Heart right ventricle (tissue), 16 donors: ENCODE measurements at regions not wholly inside any gene's neighbourhood (a gene's known extent, or its start where the extent isn't known, plus 50 kb on each side); places are given as distances from the start of the nearest gene placed in this dataset.

ENCODE experiments used
- ATAC-seq, 8 donors: fragments of 200-7000 bp; cut with Tn5 transposase; one replicate each; pipeline ENCODE4 v1.9.1; 2020; ENCODE audit warnings: mild to moderate bottlenecking in 8 of 8, moderate library complexity in 8 of 8, moderate number of reproducible peaks in 1 of 8
- DNase-seq, 2 donors: peaks; one replicate each; pipeline ENCODE4 v3.0.0-alpha.2; 2020
- H3K27ac ChIP-seq, 10 donors: fragments of 200-600 bp; sonication (generic) in 2 of 10; one replicate each; pipeline versions ENCODE4 v1.5.0 to v1.8.0; 2020 to 2022; ENCODE audit warnings: mild to moderate bottlenecking in 3 of 10
- H3K27me3 ChIP-seq, 7 donors: fragments of 200-600 bp; one replicate each; pipeline ENCODE4 v1.8.0; 2021 to 2022; ENCODE audit warnings: mild to moderate bottlenecking in 2 of 7
- H3K36me3 ChIP-seq, 9 donors: fragments of 200-600 bp; sonication (generic) in 1 of 9; one replicate each; pipeline versions ENCODE4 v1.5.0 to v1.8.0; 2020 to 2022; ENCODE audit warnings: mild to moderate bottlenecking in 2 of 9
- H3K4me1 ChIP-seq, 9 donors: fragments of 200-600 bp; sonication (generic) in 1 of 9; one replicate each; pipeline versions ENCODE4 v1.5.0 to v1.8.0; 2020 to 2022; ENCODE audit warnings: mild to moderate bottlenecking in 4 of 9
- H3K4me3 ChIP-seq, 10 donors: fragments of 200-600 bp; sonication (generic) in 2 of 10; one replicate each; pipeline versions ENCODE4 v1.5.0 to v1.8.0; 2020 to 2022; ENCODE audit warnings: mild to moderate bottlenecking in 7 of 10, moderate library complexity in 2 of 10
- H3K9me3 ChIP-seq, 11 donors: fragments of 200-600 bp in 10 of 11; sonication (generic) in 2 of 11; one replicate each; pipeline versions ENCODE4 v1.5.0 to v1.8.0; 2013 to 2022; ENCODE audit warnings: mild to moderate bottlenecking in 2 of 11, control low read depth in 1 of 11, moderate library complexity in 1 of 11
- WGBS, 2 donors: extraction: QIAGEN DNeasy Blood & Tissue Kit; methylation state at CpG; one replicate each; pipeline ENCODE4 v1.1.7; 2013; ENCODE audit warnings: inconsistent platforms in 1 of 2; 5-methylcytosine and 5-hydroxymethylcytosine counted together
- intact Hi-C, 10 donors: fragments of 100-400 bp; cut with DNase I; formaldehyde crosslinking; loops; one replicate each; pipeline versions ENCODE4 v1.11.1 to v1.14.2; 2022
- TF ChIP-seq, protein P1 (sequence below), 9 donors: fragments of 200-600 bp; sonication (generic) in 2 of 9; IDR thresholded peaks; one replicate each; pipeline versions ENCODE4 v1.5.0 to v1.8.0; 2021 to 2022; ENCODE audit warnings: antibody characterized with exemption in 9 of 9, mild to moderate bottlenecking in 5 of 9, moderate library complexity in 1 of 9
- donor health status: Arrhythmogenic right ventricular cardiomyopathy.
- donor health status: ischemic (EF 13 %, LVEDD 7.1; RV severe dilation, severe dysfunction).
- donor health status: healthy with polysubstance abuse.
- donor health status: DM: no; HTN: yes; CAD: no.
- donor health status: DM: no; HTN: no; CAD: no.
- donor health status: ischemic (EF 25% LVEDD 6.9; RV normal size, moderate dysfunction).
- donor health status: ischemic (EF 25% LVEDD 5.7; RV mildly dilated, moderate dysfunction).
- donor health status: healthy.
- donor health status: DM: yes; HTN: yes; CAD: no.
- donor health status: Ischemic cardiomyopathy.
- donor health status: ischemic (EF 35%, LVEDD 5.7; RV mildly dilated, moderate dysfunction).
- donor health status: nonischemic (EF 11% LVEDD 7.7; RV severe dilation, severe dysfunction).
- donor health status: DM: yes; HTN: yes; CAD: no.
- donor health status: PGD.
- donor health status: ischemic (EF 29% LVEDD 5.4; RV normal size, mild dysfunction).
- donor health status: nonischemic (EF 23%, LVEDD 6.1; RV moderate dilation, normal function).

DNA sequence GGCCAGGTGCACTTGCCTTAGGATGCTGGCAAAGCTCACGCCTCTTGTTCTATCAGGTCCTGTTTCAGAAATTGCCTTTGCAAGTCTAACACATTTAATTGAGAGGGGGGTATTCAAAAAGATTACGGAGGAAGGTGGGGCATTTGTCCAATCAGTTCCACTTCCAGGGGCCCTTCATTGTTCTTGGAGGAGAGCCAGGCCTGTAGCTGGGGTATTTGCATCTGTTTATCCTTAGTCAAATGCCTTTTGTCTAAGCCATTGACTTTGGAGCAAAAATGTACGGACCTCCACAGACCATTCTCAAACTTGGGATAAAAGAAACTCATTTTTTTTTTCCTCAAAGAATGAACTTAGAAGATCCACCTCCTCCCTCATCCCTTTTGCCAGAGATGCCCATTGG lies 582.0 kb downstream of the BCL11B start:
- TF ChIP-seq, protein P1, sequence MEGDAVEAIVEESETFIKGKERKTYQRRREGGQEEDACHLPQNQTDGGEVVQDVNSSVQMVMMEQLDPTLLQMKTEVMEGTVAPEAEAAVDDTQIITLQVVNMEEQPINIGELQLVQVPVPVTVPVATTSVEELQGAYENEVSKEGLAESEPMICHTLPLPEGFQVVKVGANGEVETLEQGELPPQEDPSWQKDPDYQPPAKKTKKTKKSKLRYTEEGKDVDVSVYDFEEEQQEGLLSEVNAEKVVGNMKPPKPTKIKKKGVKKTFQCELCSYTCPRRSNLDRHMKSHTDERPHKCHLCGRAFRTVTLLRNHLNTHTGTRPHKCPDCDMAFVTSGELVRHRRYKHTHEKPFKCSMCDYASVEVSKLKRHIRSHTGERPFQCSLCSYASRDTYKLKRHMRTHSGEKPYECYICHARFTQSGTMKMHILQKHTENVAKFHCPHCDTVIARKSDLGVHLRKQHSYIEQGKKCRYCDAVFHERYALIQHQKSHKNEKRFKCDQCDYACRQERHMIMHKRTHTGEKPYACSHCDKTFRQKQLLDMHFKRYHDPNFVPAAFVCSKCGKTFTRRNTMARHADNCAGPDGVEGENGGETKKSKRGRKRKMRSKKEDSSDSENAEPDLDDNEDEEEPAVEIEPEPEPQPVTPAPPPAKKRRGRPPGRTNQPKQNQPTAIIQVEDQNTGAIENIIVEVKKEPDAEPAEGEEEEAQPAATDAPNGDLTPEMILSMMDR (IDR thresholded peaks at IDR 0.05): no peak
- no peak overlapping the region for H3K4me3 ChIP-seq
- peaks cover 0 to 5% (median 0%) of the 10 kb centered on the region in 7 donors for H3K27me3 ChIP-seq
- no peak overlapping the region for H3K27ac ChIP-seq
- H3K4me1 ChIP-seq: no peaks in the 10 kb centered on the region
- ATAC-seq (no peak), DNase-seq (no peak)
- 56 to 69% methylated on average over 3 of the region's 3 CpGs for WGBS, 2 donors
- intact Hi-C loops: no loop called here
- no peaks in the 10 kb centered on the region for H3K9me3 ChIP-seq
- no peaks in the 10 kb centered on the region for H3K36me3 ChIP-seq

DNA sequence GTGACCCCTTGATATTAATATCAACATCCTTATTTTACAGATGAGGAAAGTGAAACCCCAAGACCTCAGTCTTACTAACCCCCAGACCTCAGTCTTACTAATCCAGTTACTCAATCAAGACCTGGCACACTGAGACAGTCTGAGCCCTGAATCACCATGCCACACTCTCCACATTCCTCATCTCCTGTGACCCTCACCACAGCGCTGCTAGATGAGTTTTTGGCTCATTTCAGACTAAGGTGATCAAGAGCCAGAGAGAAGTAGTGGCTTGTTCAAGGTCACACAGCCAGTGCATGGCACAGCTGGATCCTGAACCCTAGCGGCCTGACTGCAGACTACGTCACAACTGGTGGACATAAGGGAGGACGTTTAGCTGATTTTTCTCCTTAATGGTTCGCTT lies 579.2 kb downstream of the BCL11B start:
- Histone ChIP-seq H3K9me3 (peaks cover 0 to 8% (median 0%) of the 10 kb centered on the region in 11 donors), H3K27me3 (peaks cover 0 to 8% (median 0%) of the 10 kb centered on the region in 7 donors), H3K4me3 (no peak overlapping the region), H3K27ac (no peak overlapping the region), H3K4me1 (no peaks in the 10 kb centered on the region), H3K36me3 (no peaks in the 10 kb centered on the region)
- intact Hi-C loops: no loop called here
- WGBS, 2 donors: 59 to 67% methylated on average over 5 of the region's 5 CpGs
- ATAC-seq: no peak
- TF ChIP-seq, protein P1 (IDR thresholded peaks at IDR 0.05): no peak
- DNase-seq: no peak

DNA sequence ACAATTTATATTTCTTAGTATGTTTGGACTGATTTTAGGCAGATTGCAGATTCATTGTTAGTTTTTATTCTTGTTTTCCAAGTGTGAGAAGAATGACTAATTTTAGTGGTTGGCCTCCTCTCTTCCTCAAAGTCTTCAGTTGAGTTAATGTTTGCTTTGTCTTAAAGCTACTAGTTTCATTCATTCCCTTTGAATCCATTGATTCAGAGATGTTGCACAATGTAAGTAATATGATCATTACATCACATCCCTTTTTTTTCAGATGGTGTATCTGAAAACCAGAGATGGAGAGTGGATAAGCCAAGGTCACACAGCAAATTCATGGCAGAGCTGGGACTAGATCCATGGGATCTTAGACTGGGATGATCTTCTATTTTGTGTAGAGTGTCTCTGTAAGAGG lies 577.5 kb downstream of the BCL11B start:
- H3K27me3 ChIP-seq: peaks cover 0 to 8% (median 0%) of the 10 kb centered on the region in 7 donors
- ATAC-seq: no peak

DNA sequence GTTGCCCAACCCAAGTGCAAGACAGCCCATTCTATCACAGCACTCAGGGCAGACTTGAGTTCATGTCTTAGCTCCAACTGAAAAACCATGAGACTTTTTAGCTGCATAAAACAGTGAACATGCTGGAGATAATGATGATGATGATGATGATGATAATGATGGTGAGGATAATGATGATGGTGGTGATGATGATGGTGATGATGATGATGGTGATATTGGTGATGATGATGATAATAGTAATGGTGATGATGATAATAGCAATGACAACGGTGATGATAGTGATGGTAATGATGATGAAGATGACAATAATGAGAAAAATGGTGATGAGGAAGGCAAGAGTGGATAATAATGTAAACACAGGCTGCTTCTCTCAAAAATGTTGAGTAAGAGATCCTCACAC lies 576.2 kb downstream of the BCL11B start:
- H3K36me3 ChIP-seq: no peaks in the 10 kb centered on the region
- no peaks in the 10 kb centered on the region for H3K4me1 ChIP-seq
- intact Hi-C loops: no loop called here
- TF ChIP-seq, protein P1 (IDR thresholded peaks at IDR 0.05): no peak
- no peak overlapping the region for H3K27ac ChIP-seq
- ATAC-seq (no peak), DNase-seq (no peak)
- 74 to 76% methylated on average over 1 of the region's 1 CpG for WGBS, 2 donors
- no peak overlapping the region for H3K4me3 ChIP-seq
- H3K27me3 ChIP-seq: peaks cover 0 to 14% (median 0%) of the 10 kb centered on the region in 7 donors
- peaks cover 0 to 8% (median 0%) of the 10 kb centered on the region in 11 donors for H3K9me3 ChIP-seq

More for the DNA sequence above, 577.5 kb downstream of the BCL11B start:
- no peak overlapping the region for H3K4me3 ChIP-seq
- TF ChIP-seq, protein P1 (IDR thresholded peaks at IDR 0.05): no peak
- H3K27ac ChIP-seq: no peak overlapping the region
- H3K36me3 ChIP-seq: no peaks in the 10 kb centered on the region
- DNase-seq: no peak
- intact Hi-C loops: no loop called here
- H3K4me1 ChIP-seq: no peaks in the 10 kb centered on the region
- peaks cover 0 to 8% (median 0%) of the 10 kb centered on the region in 11 donors for H3K9me3 ChIP-seq
